ENCODE measurements at regions not wholly inside any gene's neighbourhood (a gene's known extent, or its start where the extent isn't known, plus 50 kb on each side); places are given as distances from the start of the nearest gene placed in this dataset.

GRCh38 chr7:148483515-148484308 lies 106.9 kb upstream of the C7orf33 start:
- TF ChIP-seq SUZ12 (IDR thresholded peaks at IDR 0.05; ENCODE audit: extremely low read depth, insufficient read depth, insufficient read length) (no peak), ZNF274 (IDR thresholded peaks at IDR 0.05; ENCODE audit: low read depth, low read length) (no peak), YY1 (IDR thresholded peaks at IDR 0.05; ENCODE audit: insufficient read depth, insufficient read length) (no peak)
- no peak for DNase-seq (ENCODE audit: low read depth, low spot score)
- no peaks in the 10 kb centered on the region for H3K9me3 ChIP-seq (ENCODE audit: insufficient read depth, low read length)

GRCh38 chr7:148484486-148484885 lies 106.1 kb upstream of the C7orf33 start:
- H3K4me1 ChIP-seq (ENCODE audit: insufficient read depth, insufficient read length), result no peaks in the 10 kb centered on the region
- no peak overlapping the region for H3K9ac ChIP-seq (ENCODE audit: insufficient read length, low read depth)
- H3K4me3 ChIP-seq (ENCODE audit: insufficient read length, low read depth), result no peak overlapping the region
- no peaks in the 10 kb centered on the region for H3K36me3 ChIP-seq (ENCODE audit: insufficient read depth, insufficient read length, low read length)
- no peak for DNase-seq (ENCODE audit: low read depth, low spot score)
- H3K9me3 ChIP-seq (ENCODE audit: insufficient read depth, low read length), result no peaks in the 10 kb centered on the region
- no peaks in the 10 kb centered on the region for H3K27me3 ChIP-seq (ENCODE audit: insufficient read depth, insufficient read length)
- TF ChIP-seq ZNF274 (IDR thresholded peaks at IDR 0.05; ENCODE audit: low read depth, low read length), result no peak

More at GRCh38 chr7:148483515-148484308, 106.9 kb upstream of the C7orf33 start:
- H3K4me1 ChIP-seq (ENCODE audit: insufficient read depth, insufficient read length), result no peaks in the 10 kb centered on the region
- no peaks in the 10 kb centered on the region for H3K36me3 ChIP-seq (ENCODE audit: insufficient read depth, insufficient read length, low read length)
- H3K9ac ChIP-seq (ENCODE audit: insufficient read length, low read depth), result no peak overlapping the region
- H3K27me3 ChIP-seq (ENCODE audit: insufficient read depth, insufficient read length), result no peaks in the 10 kb centered on the region
- H3K4me3 ChIP-seq (ENCODE audit: insufficient read length, low read depth), result no peak overlapping the region

GRCh38 chr7:148485618-148486017 lies 104.9 kb upstream of the C7orf33 start:
- H3K27me3 ChIP-seq (ENCODE audit: insufficient read depth, insufficient read length), result no peaks in the 10 kb centered on the region
- H3K9me3 ChIP-seq (ENCODE audit: insufficient read depth, low read length), result no peaks in the 10 kb centered on the region
- H3K4me3 ChIP-seq (ENCODE audit: insufficient read length, low read depth), result no peak overlapping the region
- no peaks in the 10 kb centered on the region for H3K4me1 ChIP-seq (ENCODE audit: insufficient read depth, insufficient read length)
- H3K9ac ChIP-seq (ENCODE audit: insufficient read length, low read depth), result no peak overlapping the region
- TF ChIP-seq SUZ12 (IDR thresholded peaks at IDR 0.05; ENCODE audit: extremely low read depth, insufficient read depth, insufficient read length), result no peak
- no peak for TF ChIP-seq ZNF274 (IDR thresholded peaks at IDR 0.05; ENCODE audit: low read depth, low read length)
- TF ChIP-seq YY1 (IDR thresholded peaks at IDR 0.05; ENCODE audit: insufficient read depth, insufficient read length), result no peak
- DNase-seq (ENCODE audit: low read depth, low spot score), result no peak
- H3K36me3 ChIP-seq (ENCODE audit: insufficient read depth, insufficient read length, low read length), result no peaks in the 10 kb centered on the region

- TF ChIP-seq SUZ12 (IDR thresholded peaks at IDR 0.05; ENCODE audit: extremely low read depth, insufficient read depth, insufficient read length), result no peak
- TF ChIP-seq YY1 (IDR thresholded peaks at IDR 0.05; ENCODE audit: insufficient read depth, insufficient read length), result no peak
- no peak for TF ChIP-seq ZNF274 (IDR thresholded peaks at IDR 0.05; ENCODE audit: low read depth, low read length)
- H3K9ac ChIP-seq (ENCODE audit: insufficient read length, low read depth), result no peak overlapping the region
- H3K27me3 ChIP-seq (ENCODE audit: insufficient read depth, insufficient read length), result no peaks in the 10 kb centered on the region
- no peak for DNase-seq (ENCODE audit: low read depth, low spot score)
- H3K4me1 ChIP-seq (ENCODE audit: insufficient read depth, insufficient read length), result no peaks in the 10 kb centered on the region
- H3K36me3 ChIP-seq (ENCODE audit: insufficient read depth, insufficient read length, low read length), result no peaks in the 10 kb centered on the region
- H3K9me3 ChIP-seq (ENCODE audit: insufficient read depth, low read length), result no peaks in the 10 kb centered on the region
- H3K4me3 ChIP-seq (ENCODE audit: insufficient read length, low read depth), result no peak overlapping the region
These were observed 103.6 kb upstream of the C7orf33 start for GRCh38 chr7:148486937-148487336.

GRCh38 chr7:148487912-148488311 lies 102.7 kb upstream of the C7orf33 start:
- TF ChIP-seq SUZ12 (IDR thresholded peaks at IDR 0.05; ENCODE audit: extremely low read depth, insufficient read depth, insufficient read length) (no peak), ZNF274 (IDR thresholded peaks at IDR 0.05; ENCODE audit: low read depth, low read length) (no peak), YY1 (IDR thresholded peaks at IDR 0.05; ENCODE audit: insufficient read depth, insufficient read length) (no peak)
- DNase-seq (ENCODE audit: low read depth, low spot score), result no peak
- no peaks in the 10 kb centered on the region for H3K36me3 ChIP-seq (ENCODE audit: insufficient read depth, insufficient read length, low read length)
- no peaks in the 10 kb centered on the region for H3K4me1 ChIP-seq (ENCODE audit: insufficient read depth, insufficient read length)
- H3K9me3 ChIP-seq (ENCODE audit: insufficient read depth, low read length), result no peaks in the 10 kb centered on the region; the same call in 1 of the 2 replicates
- H3K4me3 ChIP-seq (ENCODE audit: insufficient read length, low read depth), result no peak overlapping the region
- H3K27me3 ChIP-seq (ENCODE audit: insufficient read depth, insufficient read length), result no peaks in the 10 kb centered on the region
- no peak overlapping the region for H3K9ac ChIP-seq (ENCODE audit: insufficient read length, low read depth)

GRCh38 chr7:148489678-148490077 lies 100.9 kb upstream of the C7orf33 start:
- Histone ChIP-seq H3K9me3 (ENCODE audit: insufficient read depth, low read length) (no peaks in the 10 kb centered on the region; the same call in 1 of the 2 replicates), H3K36me3 (ENCODE audit: insufficient read depth, insufficient read length, low read length) (no peaks in the 10 kb centered on the region), H3K9ac (ENCODE audit: insufficient read length, low read depth) (no peak overlapping the region), H3K4me1 (ENCODE audit: insufficient read depth, insufficient read length) (no peaks in the 10 kb centered on the region), H3K4me3 (ENCODE audit: insufficient read length, low read depth) (no peak overlapping the region), H3K27me3 (ENCODE audit: insufficient read depth, insufficient read length) (no peaks in the 10 kb centered on the region)
- no peak for DNase-seq (ENCODE audit: low read depth, low spot score)
- TF ChIP-seq YY1 (IDR thresholded peaks at IDR 0.05; ENCODE audit: insufficient read depth, insufficient read length) (no peak), SUZ12 (IDR thresholded peaks at IDR 0.05; ENCODE audit: extremely low read depth, insufficient read depth, insufficient read length) (no peak), ZNF274 (IDR thresholded peaks at IDR 0.05; ENCODE audit: low read depth, low read length) (no peak)

GRCh38 chr7:148492157-148492860 lies 98.3 kb upstream of the C7orf33 start:
- Histone ChIP-seq H3K9ac (ENCODE audit: insufficient read length, low read depth) (no peak overlapping the region), H3K4me1 (ENCODE audit: insufficient read depth, insufficient read length) (no peaks in the 10 kb centered on the region), H3K36me3 (ENCODE audit: insufficient read depth, insufficient read length, low read length) (no peaks in the 10 kb centered on the region), H3K27me3 (ENCODE audit: insufficient read depth, insufficient read length) (no peaks in the 10 kb centered on the region), H3K9me3 (ENCODE audit: insufficient read depth, low read length) (no peaks in the 10 kb centered on the region; the same call in 1 of the 2 replicates), H3K4me3 (ENCODE audit: insufficient read length, low read depth) (no peak overlapping the region)
- TF ChIP-seq YY1 (IDR thresholded peaks at IDR 0.05; ENCODE audit: insufficient read depth, insufficient read length) (no peak), SUZ12 (IDR thresholded peaks at IDR 0.05; ENCODE audit: extremely low read depth, insufficient read depth, insufficient read length) (no peak), ZNF274 (IDR thresholded peaks at IDR 0.05; ENCODE audit: low read depth, low read length) (no peak)
- DNase-seq (ENCODE audit: low read depth, low spot score), result no peak
